ENCODE measurements at regions not wholly inside any gene's neighbourhood (a gene's known extent, or its start where the extent isn't known, plus 50 kb on each side); places are given as distances from the start of the nearest gene placed in this dataset.

GRCh38 chr6:22029171-22029570 is 267.7 kb downstream of the PRL start:
- Histone ChIP-seq H3K27me3 (ENCODE audit: control insufficient read depth in 1 of 2, insufficient read depth in 2 of 2, low read length in 1 of 2) (no peaks in the 10 kb centered on the region), H3K4me3 (ENCODE audit: low read length in 2 of 2) (no peak overlapping the region), H3K36me3 (ENCODE audit: control insufficient read depth in 1 of 2, insufficient read depth in 2 of 2, low read length in 1 of 2) (no peaks in the 10 kb centered on the region), H3K9me3 (ENCODE audit: control insufficient read depth, low read length) (no peaks in the 10 kb centered on the region), H3K4me1 (ENCODE audit: control insufficient read depth in 1 of 2, insufficient read depth in 2 of 2, low read length in 2 of 2) (peaks cover 0 to 2% of the 10 kb centered on the region in 2 donors), H3K27ac (ENCODE audit: low read depth in 1 of 2, low read length in 2 of 2) (peak overlapping the region in 1 of 2 donors; percentile 67)
- 0 to 5% methylated on average over 2 of the region's 2 CpGs for WGBS, 2 donors
- ATAC-seq (ENCODE audit: low FRiP score) (no peak), DNase-seq (no peak)
- intact Hi-C loops (cut with DNase I), result no loop called here

GRCh38 chr6:22030730-22031619 is 265.9 kb downstream of the PRL start:
- no peak for DNase-seq
- 85 to 90% methylated on average over 6 of the region's 6 CpGs for WGBS, 2 donors
- intact Hi-C loops (cut with DNase I), result no loop called here
- no peaks in the 10 kb centered on the region for H3K27me3 ChIP-seq (ENCODE audit: control insufficient read depth in 1 of 2, insufficient read depth in 2 of 2, low read length in 1 of 2)
- H3K4me1 ChIP-seq (ENCODE audit: control insufficient read depth in 1 of 2, insufficient read depth in 2 of 2, low read length in 2 of 2), result peaks cover 0 to 2% of the 10 kb centered on the region in 2 donors
- H3K4me3 ChIP-seq (ENCODE audit: low read length in 2 of 2), result no peak overlapping the region
- H3K36me3 ChIP-seq (ENCODE audit: control insufficient read depth in 1 of 2, insufficient read depth in 2 of 2, low read length in 1 of 2), result no peaks in the 10 kb centered on the region
- no peak overlapping the region for H3K27ac ChIP-seq (ENCODE audit: low read depth in 1 of 2, low read length in 2 of 2)
- ATAC-seq (ENCODE audit: low FRiP score), result no peak
- no peaks in the 10 kb centered on the region for H3K9me3 ChIP-seq (ENCODE audit: control insufficient read depth, low read length)

- ATAC-seq (ENCODE audit: low FRiP score), result no peak
- Histone ChIP-seq H3K36me3 (ENCODE audit: control insufficient read depth in 1 of 2, insufficient read depth in 2 of 2, low read length in 1 of 2) (no peaks in the 10 kb centered on the region), H3K4me1 (ENCODE audit: control insufficient read depth in 1 of 2, insufficient read depth in 2 of 2, low read length in 2 of 2) (no peaks in the 10 kb centered on the region), H3K4me3 (ENCODE audit: low read length in 2 of 2) (no peak overlapping the region), H3K27me3 (ENCODE audit: control insufficient read depth in 1 of 2, insufficient read depth in 2 of 2, low read length in 1 of 2) (no peaks in the 10 kb centered on the region), H3K9me3 (ENCODE audit: control insufficient read depth, low read length) (no peaks in the 10 kb centered on the region), H3K27ac (ENCODE audit: low read depth in 1 of 2, low read length in 2 of 2) (no peak overlapping the region)
- 68 to 75% methylated on average over 4 of the region's 4 CpGs for WGBS, 2 donors
- DNase-seq, result no peak
- intact Hi-C loops (cut with DNase I), result no loop called here
Observed at GRCh38 chr6:22035690-22036089, 261.1 kb downstream of the PRL start.

GRCh38 chr6:22036275-22036674 is 260.6 kb downstream of the PRL start:
- Histone ChIP-seq H3K9me3 (ENCODE audit: control insufficient read depth, low read length) (no peaks in the 10 kb centered on the region), H3K36me3 (ENCODE audit: control insufficient read depth in 1 of 2, insufficient read depth in 2 of 2, low read length in 1 of 2) (no peaks in the 10 kb centered on the region), H3K27me3 (ENCODE audit: control insufficient read depth in 1 of 2, insufficient read depth in 2 of 2, low read length in 1 of 2) (no peaks in the 10 kb centered on the region), H3K4me3 (ENCODE audit: low read length in 2 of 2) (no peak overlapping the region), H3K4me1 (ENCODE audit: control insufficient read depth in 1 of 2, insufficient read depth in 2 of 2, low read length in 2 of 2) (no peaks in the 10 kb centered on the region), H3K27ac (ENCODE audit: low read depth in 1 of 2, low read length in 2 of 2) (no peak overlapping the region)
- no peak for DNase-seq
- no peak for ATAC-seq (ENCODE audit: low FRiP score)
- intact Hi-C loops (cut with DNase I), result no loop called here
- WGBS, 2 donors, result 78 to 85% methylated on average over 7 of the region's 7 CpGs

- intact Hi-C loops (cut with DNase I), result no loop called here
- ATAC-seq (ENCODE audit: low FRiP score) (no peak), DNase-seq (no peak)
- Histone ChIP-seq H3K27ac (ENCODE audit: low read depth in 1 of 2, low read length in 2 of 2) (no peak overlapping the region), H3K9me3 (ENCODE audit: control insufficient read depth, low read length) (no peaks in the 10 kb centered on the region), H3K36me3 (ENCODE audit: control insufficient read depth in 1 of 2, insufficient read depth in 2 of 2, low read length in 1 of 2) (no peaks in the 10 kb centered on the region), H3K4me3 (ENCODE audit: low read length in 2 of 2) (no peak overlapping the region), H3K27me3 (ENCODE audit: control insufficient read depth in 1 of 2, insufficient read depth in 2 of 2, low read length in 1 of 2) (no peaks in the 10 kb centered on the region), H3K4me1 (ENCODE audit: control insufficient read depth in 1 of 2, insufficient read depth in 2 of 2, low read length in 2 of 2) (no peaks in the 10 kb centered on the region)
- 67 to 97% methylated on average over 3 of the region's 3 CpGs for WGBS, 2 donors
Observed at GRCh38 chr6:22036699-22037098, 260.1 kb downstream of the PRL start.

- Histone ChIP-seq H3K36me3 (ENCODE audit: control insufficient read depth in 1 of 2, insufficient read depth in 2 of 2, low read length in 1 of 2) (no peaks in the 10 kb centered on the region), H3K4me1 (ENCODE audit: control insufficient read depth in 1 of 2, insufficient read depth in 2 of 2, low read length in 2 of 2) (no peaks in the 10 kb centered on the region), H3K27ac (ENCODE audit: low read depth in 1 of 2, low read length in 2 of 2) (peak overlapping the region in 1 of 2 donors; percentile 28), H3K9me3 (ENCODE audit: control insufficient read depth, low read length) (no peaks in the 10 kb centered on the region), H3K27me3 (ENCODE audit: control insufficient read depth in 1 of 2, insufficient read depth in 2 of 2, low read length in 1 of 2) (no peaks in the 10 kb centered on the region), H3K4me3 (ENCODE audit: low read length in 2 of 2) (no peak overlapping the region)
- WGBS, 2 donors, result 38 to 45% methylated on average over 3 of the region's 3 CpGs
- DNase-seq (no peak), ATAC-seq (ENCODE audit: low FRiP score) (no peak)
- intact Hi-C loops (cut with DNase I), result no loop called here
Observed at GRCh38 chr6:22041797-22042480, 254.9 kb downstream of the PRL start.

GRCh38 chr6:22042706-22043105 is 254.1 kb downstream of the PRL start:
- intact Hi-C loops (cut with DNase I), result no loop called here
- Histone ChIP-seq H3K27me3 (ENCODE audit: control insufficient read depth in 1 of 2, insufficient read depth in 2 of 2, low read length in 1 of 2) (no peaks in the 10 kb centered on the region), H3K4me3 (ENCODE audit: low read length in 2 of 2) (no peak overlapping the region), H3K4me1 (ENCODE audit: control insufficient read depth in 1 of 2, insufficient read depth in 2 of 2, low read length in 2 of 2) (no peaks in the 10 kb centered on the region), H3K9me3 (ENCODE audit: control insufficient read depth, low read length) (no peaks in the 10 kb centered on the region), H3K36me3 (ENCODE audit: control insufficient read depth in 1 of 2, insufficient read depth in 2 of 2, low read length in 1 of 2) (no peaks in the 10 kb centered on the region), H3K27ac (ENCODE audit: low read depth in 1 of 2, low read length in 2 of 2) (no peak overlapping the region)
- DNase-seq (no peak), ATAC-seq (ENCODE audit: low FRiP score) (peak; percentile 61)

GRCh38 chr6:22043284-22043962 is 253.4 kb downstream of the PRL start:
- no peak for DNase-seq
- no peaks in the 10 kb centered on the region for H3K4me1 ChIP-seq (ENCODE audit: control insufficient read depth in 1 of 2, insufficient read depth in 2 of 2, low read length in 2 of 2)
- H3K9me3 ChIP-seq (ENCODE audit: control insufficient read depth, low read length), result no peaks in the 10 kb centered on the region
- intact Hi-C loops (cut with DNase I), result no loop called here
- H3K4me3 ChIP-seq (ENCODE audit: low read length in 2 of 2), result no peak overlapping the region
- 11 to 13% methylated on average over 7 of the region's 7 CpGs for WGBS, 2 donors
- ATAC-seq (ENCODE audit: low FRiP score), result peak; percentile 72
- H3K27ac ChIP-seq (ENCODE audit: low read depth in 1 of 2, low read length in 2 of 2), result no peak overlapping the region
- H3K27me3 ChIP-seq (ENCODE audit: control insufficient read depth in 1 of 2, insufficient read depth in 2 of 2, low read length in 1 of 2), result no peaks in the 10 kb centered on the region
- H3K36me3 ChIP-seq (ENCODE audit: control insufficient read depth in 1 of 2, insufficient read depth in 2 of 2, low read length in 1 of 2), result no peaks in the 10 kb centered on the region

Measured in aorta (tissue), 5 donors.